Esophagus mucosa (tissue), 1 donor: ENCODE measurements at regions not wholly inside any gene's neighbourhood (a gene's known extent, or its start where the extent isn't known, plus 50 kb on each side); places are given as distances from the start of the nearest gene placed in this dataset.

Experiments used
- ATAC-seq: fragments of 200-7000 bp; cut with Tn5 transposase; one replicate; pipeline ENCODE4 v1.9.1; 2020
- donor health status: DM: yes; HTN: yes; CAD: no.

DNA sequence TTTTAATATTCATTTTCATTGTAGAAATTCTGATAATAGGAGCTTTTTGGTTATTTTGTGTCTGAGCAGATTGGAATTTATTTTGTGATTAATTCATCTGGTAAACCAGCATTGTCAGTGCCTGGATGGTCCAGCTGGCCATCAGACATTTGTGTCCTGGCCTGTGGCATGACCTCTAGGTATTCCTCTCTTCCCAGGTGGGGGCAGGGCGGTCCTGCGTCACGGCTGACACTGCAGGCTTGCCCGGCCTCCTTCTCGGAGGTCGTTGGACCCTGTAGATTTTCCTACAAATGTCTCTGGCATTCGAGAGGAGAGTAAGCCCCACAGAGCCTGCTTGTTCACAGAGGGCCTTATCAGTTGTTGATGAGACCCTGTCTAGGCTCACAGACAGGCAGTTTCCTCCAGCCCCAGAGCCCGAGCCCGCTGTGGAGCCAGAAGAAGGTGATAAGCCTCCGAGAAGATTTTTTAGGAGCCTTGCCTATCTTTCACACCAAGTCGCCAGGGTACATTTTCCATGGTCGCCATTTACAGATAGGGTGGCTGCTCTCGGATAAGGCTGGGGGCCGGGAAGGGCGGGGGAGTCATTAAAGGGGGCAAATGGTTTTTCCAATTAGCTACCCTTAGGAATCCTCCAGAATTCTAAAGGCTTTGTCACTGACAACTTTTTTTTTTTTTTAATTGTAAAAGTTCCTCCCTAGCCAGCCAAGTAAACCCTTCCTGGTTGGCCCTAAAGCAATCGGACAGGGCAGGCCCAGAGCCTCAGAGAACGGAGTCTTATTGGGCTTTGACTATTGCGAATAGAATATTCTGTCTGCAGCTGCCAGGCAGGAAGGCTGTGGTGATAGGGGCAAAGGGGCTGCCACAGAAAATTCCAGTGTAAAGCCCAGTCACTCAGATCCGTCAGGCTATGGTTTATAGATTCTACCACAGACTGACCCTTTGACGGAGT lies 78.1 kb upstream of the TBX20 start:
- no peak for ATAC-seq

GRCh38 chr7:35329026-35329425 lies 75.1 kb upstream of the TBX20 start:
- no peak for ATAC-seq

DNA sequence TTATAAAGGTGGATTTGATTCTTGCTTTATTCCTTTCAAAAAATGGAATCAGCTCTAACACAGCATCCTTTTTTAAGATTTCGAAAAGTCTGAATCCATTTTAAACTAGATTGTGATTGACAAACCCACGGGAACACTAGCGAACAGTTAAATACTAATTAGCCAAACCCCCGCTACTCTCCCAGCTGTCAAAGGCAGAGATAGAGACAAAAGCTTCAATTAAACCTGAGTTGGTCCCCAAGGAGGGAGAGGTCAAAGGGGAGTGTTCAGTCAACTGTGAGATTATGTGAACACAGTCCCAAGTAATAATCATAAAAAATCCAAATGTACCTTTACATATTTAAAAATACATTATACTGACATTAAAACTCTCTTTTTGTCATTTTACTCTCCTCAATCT lies 65.7 kb upstream of the TBX20 start:
- no peak for ATAC-seq

DNA sequence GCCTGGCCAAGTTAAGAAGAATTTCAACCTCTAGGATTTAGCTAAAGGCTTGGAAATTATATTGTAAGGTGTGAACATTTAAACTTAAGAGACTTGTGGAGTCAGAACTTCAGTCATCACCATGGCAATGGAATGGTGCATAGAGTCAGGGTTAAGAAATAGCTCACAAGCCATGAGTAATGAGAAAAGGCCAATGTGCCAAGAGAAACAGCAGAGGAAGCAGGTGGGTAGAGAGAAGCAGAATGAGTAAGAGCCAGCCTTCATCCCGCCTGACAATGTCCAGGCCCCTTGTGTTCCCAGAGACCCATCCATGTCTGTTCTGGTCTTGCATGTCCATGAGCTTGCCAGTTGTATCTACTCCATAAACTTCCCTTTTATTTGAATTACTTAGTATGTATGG lies 62.6 kb upstream of the TBX20 start:
- no peak for ATAC-seq

GRCh38 chr7:35315517-35315916 lies 61.6 kb upstream of the TBX20 start:
- no peak for ATAC-seq

DNA sequence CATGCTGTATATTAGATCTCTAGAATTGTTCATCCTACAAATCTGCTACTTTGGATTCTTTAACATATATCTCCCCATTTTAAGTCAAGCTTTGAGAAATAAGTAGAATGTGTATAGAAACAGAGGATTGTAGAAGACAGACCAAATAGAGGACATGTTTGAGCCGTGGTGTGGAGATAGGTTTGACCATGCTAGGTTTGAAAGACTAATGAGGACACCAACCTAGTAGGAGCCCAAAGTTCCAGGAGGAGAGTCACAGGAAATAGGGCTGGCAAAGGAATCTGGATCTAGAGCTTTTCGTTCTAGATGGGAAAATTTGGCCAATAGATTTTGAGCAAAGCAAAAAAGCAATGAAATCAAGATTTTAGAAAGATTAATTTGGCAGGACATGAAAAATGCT lies 60.5 kb upstream of the TBX20 start:
- ATAC-seq = no peak

- ATAC-seq = no peak
These were observed 59.7 kb upstream of the TBX20 start for GRCh38 chr7:35313575-35313974.
